COR-L47 (cell line): ENCODE measurements at regions not wholly inside any gene's neighbourhood (a gene's known extent, or its start where the extent isn't known, plus 50 kb on each side); places are given as distances from the start of the nearest gene placed in this dataset.
A peak's percentile ranks its signal among the peaks of the same experiment; 100 is the strongest.

Experiments
- DNase-seq: peaks from one replicate; lab custom pipeline; 2025; lab: John Stamatoyannopoulos, UW

DNA sequence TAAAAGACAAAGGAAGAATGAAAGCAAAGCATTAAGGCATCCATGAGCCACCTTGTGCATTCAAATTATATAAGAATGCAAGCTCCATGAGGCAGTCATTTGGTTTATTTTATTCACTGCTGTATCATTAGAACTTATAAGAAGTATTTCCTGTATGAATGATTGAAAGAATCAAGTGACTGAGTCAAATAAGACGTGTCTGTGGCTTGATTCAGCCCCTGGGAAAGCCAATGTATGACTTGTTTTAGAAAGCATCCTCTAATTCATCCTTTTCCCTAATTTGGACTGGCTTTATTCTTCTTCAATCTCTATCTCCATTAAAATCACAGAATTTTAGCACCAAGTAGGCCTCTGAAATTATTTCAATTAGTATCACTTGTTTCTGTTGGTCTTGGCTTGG is 461.1 kb downstream of the LPIN1 start:
- no peak for DNase-seq

DNA sequence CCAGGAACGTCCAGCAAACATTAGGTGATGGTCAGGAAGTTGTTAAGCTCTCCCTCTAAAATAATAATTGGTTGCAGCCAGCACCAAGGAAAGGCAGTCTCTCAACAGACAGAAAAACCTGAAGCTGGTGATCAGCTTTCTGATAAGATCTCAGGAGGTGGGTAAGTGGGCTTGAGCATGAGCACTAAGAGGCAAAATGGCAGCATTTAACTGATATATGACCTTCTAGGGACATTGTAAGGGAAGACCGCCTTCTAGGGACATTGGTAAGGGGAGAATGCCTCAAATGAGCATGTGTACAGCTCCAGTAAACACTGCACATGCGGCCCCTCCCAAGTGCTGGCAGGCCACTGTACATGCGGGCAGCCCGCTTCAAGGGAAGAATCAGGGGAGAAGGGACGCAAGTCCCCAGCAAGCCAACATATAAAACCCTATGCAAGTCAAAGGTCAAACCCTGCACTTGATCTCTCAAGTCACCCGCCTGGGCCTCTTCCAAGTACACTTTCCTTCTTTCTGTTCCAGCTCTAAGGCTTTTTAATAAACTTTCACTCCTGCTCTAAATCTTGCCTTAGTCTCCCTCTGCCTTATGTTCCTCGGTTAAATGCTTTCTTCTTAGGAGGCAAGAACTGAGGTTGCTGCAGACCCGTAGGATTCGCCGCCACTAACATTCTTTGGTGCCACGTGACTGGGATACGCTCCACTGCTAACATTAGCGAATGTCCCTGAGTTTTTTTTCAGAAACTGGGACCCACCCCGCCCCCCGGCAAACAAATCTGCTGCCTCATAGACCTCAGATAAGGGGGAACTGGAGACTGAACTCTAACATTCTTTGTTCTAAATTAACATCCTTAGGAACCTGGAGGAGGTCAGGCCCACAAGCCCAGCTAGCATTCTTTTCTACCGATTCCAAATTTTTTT is 463.8 kb downstream of the LPIN1 start:
- no peak for DNase-seq

DNA sequence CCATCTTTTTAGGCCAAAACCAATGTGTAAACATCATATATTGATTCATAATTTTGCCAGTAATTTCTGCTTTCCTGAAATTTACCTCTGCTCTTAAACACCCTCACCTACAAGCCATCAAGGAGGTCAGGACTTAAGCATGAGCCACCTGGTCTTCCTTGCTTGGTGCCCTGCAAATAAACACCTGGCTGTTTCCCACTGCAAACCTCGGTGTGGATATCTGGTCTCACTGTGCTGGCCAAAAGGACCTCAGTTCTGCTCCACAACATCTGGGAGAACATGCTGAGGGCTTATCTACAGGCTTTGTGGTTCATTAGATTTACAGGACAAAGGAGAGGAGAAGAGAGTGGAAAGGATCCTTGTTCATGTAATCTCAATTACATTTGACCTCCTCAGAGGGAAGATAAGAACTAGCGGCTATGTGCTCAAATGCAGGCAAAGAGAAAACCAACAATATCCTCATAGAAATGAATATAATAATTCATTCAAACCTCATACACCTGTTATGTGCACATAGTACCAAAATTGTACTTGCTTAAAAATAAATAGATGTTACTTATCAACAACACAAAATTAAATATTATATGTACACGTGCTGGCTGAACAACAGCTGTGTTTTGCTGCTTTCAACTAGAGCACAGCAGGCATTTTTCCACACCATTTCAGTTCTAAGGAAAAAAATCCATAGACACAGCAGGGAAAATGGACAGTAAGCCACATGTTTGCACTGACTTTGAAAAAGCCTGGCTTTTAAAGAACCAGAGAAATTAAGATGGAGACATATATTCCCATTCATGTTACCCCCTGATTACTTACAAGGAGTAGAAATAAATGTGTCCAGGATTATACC is 465.1 kb downstream of the LPIN1 start:
- DNase-seq, result peak; percentile 69

DNA sequence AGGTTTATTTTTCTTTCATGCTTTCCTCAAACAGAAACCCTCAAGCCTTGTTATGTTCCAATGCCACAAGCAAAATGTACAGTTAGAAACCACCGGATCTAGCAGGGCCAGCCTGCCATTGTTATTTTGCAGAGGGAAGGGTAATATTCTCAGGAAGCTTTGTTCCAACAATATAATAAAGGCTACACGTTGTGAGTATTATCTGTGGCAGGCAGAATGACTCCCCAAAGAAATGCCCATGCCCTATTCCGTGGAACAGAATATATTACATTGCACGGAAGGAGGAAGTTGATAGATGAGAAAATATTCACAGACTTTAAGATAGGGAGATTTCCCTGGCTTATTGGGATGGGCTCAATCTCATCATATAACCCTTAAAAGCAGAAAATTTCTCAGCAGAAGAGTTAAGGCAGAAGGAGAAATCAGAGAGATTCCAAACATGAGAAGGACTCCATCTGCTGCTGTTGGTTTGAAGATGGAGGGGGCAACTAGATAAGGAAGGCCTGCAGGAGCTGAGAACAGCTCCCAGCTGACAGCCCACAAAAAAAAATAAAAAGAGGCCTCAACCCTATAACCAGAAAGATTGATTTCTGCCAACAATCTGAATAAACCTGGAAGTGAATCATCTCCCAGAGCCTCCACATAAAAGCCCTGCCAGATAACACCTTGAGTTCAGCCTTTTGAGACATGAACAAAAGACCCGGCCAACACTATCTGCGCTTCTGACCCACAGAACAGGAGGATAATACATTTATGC is 466.6 kb downstream of the LPIN1 start:
- no peak for DNase-seq

DNA sequence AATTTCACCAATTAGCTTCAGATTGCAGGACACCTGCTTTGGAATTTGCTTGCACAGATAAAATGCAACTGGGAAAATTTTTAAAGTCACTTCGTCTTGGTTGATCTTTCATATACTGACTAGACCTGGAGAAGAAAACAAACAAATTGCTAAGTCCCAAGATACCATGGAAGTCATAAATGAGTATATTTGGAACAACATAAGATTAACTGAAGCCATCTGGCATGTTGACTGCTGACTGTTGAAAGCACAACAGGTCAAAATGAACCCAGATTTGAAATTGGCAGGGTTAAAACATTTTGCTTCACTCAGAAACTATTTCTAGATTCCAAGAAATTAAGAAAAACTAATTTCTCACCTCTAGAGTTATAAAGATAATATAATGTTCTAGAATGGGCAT is 470.7 kb downstream of the LPIN1 start:
- no peak for DNase-seq

DNA sequence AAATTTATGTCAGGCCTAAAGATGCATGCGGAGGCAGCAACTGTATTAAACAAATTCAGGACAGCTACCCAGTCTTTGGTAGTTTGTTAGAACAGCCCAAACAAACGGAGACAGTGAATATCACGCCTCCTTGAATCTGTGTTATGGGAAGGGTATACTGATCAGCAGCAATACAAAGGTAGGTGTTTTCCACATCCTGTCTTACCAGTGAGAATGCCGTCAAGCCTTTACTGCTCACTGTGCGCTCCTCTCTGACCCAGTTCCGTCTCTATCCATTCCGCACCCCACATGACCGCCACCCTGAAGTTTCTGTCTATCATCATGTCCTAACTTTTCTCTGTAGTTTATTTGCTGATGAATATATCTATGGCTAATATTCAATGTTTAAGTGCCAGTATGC is 473.3 kb downstream of the LPIN1 start:
- no peak for DNase-seq

DNA sequence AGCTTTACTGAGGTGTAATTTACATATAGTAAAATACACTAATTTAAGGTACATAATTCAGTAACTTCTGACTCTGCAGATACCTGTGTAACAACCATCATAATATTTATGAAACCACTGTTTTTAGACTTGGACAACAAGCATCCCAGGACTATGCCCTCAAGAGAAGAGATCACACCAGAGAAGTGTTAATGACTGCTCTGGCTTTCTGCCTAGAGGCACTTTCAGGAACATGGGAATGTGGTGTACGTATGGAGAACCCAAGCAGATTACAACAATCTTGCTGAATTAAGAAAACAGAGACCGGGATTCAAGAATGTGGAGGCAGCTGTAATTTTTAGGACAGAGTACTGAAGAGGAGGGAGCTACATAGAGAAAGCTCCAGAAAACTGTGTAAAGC is 475.2 kb downstream of the LPIN1 start:
- DNase-seq, result no peak

DNA sequence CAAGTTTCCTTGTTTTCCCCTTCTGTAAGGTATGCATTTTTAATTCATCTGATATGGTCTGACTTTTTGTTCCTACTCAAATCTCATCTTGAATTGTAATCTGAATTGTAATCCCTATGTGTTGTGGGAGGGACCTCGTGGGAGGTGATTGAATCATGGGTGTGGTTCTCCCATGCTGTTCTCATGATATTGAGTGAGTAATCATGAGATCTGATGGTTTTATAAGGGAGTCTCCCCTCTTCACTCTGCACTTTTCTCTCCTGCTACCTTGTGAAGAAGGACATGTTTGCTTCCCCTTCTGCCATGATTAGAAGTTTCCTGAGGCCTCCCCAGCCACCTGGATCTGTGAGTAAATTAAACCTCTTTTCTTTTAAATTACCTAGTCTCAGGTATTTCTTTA is 476.1 kb downstream of the LPIN1 start:
- DNase-seq, result no peak

DNA sequence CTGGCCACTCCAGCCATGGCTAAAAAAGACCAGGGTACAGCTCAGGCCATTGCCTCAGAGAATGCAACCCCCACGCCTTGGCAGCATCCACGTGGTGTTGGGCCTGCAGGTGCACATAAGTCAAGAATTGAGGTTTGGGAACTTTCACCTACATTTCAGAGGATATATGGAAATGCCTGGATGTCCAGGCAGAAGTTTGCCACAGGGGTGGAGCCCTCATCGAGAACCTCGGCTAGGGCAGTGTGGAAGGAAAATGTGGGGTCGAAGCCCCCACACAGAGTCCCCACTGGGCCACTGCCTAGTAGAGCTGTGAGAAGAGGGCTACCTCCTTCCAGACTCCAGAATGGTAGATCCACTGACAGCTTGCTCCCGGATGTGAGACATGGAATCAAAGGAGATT is 477.3 kb downstream of the LPIN1 start:
- no peak for DNase-seq

DNA sequence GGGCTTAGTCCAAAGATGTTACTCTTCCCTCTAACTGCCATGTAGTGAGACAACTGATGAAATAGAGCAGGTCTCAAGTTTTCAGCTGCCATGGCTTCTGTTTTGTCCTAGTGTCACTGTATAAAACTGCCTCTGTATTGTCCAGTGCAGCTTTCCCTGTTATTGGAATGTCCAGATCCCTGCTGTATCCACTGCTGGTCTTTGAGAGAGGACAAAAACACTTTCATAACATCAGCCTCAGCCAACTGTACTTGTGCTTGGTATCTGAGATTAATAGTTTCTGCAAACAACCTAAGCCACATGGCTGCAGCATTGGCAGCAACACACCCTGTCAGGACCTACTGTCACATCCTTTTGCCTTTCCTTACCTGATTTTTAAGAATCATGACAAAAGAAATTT is 480.2 kb downstream of the LPIN1 start:
- no peak for DNase-seq

DNA sequence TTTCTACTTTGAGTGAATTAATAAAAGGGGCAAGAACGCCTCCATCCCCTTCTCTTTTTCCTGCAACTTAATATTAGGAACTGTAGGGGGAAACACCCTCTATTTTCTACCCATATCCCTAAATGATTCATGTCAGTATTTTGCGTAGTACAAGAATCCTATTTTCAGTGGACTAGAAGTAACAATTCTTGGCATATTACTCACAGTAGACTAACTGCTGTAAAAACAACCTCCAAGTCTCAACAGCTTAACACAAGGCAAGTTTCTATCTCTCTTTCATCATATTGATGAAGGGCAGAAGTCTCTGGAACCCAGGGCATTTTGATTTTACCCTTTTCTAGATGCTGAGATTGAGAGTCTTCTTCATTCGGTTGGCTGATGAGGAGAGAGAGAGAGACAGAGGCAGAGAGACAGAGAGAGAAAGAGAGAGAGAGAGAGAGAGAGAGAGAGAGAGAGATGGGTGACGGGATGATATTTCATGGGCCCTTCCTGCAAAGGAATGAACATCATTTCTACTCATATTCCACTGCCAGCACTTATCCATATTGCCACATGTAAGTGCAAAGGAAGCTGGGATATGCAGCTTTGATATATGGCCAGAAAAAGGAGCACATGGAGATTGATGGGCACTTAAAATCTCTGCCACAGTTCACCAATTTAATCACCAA is 481.6 kb downstream of the LPIN1 start:
- DNase-seq, result no peak

DNA sequence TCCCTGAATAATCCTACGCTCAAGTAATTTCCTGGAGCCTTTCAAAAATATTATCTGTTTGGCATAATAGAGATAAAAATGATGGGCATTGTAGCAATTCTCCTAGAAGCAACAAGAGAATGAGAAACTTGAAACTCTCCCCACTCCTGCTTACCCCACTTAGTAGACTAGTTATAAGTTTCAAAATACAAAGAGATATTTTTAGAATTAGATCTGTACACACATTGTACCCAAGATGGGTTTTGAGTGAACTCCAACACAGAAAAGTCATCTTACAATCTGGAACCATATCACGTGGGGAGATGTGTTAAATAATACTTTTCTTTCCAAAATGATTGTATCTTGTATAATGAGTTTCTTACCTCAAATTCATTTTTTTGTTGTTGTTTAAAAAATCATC is 484.9 kb downstream of the LPIN1 start:
- no peak for DNase-seq

DNA sequence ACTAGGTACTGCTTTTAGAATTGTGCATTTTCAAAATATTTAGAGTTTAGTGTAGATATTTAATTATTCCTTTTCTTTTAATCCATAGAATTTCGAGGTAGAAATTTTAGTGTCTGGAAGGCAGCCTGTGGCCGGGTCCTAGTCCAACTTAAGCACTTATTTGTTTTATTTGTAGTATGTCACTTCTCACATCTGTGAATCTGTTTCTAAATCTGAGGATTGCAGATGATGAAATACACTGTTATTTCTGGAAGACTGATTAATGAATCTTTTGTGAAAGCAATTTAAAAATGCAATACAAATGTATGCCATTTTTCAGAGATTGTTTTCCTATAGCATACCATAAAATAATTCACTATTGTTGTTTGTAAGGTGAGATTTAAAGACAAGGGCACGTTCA is 483.9 kb upstream of the TRIB2 start:
- no peak for DNase-seq

DNA sequence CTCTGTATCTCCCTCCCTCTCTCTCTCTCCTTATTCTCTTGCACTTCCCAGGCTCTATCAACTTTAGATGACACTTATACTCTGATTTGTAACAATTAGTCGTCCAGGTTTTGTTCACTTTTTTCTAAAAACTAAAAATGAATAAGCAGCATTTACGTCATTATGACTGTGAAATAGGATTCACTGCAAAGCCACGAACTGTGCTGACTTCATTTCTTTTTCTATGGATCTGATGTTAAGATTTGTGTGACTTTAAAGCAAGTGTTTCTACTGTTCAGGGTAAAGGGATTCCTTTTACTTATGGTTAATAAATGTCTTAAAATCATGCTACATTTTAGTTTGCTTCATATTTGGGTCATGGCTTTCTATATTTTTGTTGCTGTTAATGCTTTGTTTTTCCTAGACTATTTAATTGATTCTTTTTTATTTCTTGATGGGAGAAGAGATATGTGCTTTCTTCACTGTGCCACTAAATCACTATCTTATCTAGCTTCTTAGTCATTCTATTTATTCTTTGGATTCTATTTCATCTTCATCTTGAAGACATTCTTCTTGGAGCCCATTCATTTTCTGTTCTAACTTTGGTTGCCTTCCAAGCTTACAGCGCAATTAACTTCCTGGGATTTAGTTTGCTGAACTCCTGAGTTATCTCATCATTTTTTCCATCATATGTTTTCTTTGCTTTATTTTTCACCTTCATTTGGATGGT is 480.4 kb upstream of the TRIB2 start:
- DNase-seq, result no peak

DNA sequence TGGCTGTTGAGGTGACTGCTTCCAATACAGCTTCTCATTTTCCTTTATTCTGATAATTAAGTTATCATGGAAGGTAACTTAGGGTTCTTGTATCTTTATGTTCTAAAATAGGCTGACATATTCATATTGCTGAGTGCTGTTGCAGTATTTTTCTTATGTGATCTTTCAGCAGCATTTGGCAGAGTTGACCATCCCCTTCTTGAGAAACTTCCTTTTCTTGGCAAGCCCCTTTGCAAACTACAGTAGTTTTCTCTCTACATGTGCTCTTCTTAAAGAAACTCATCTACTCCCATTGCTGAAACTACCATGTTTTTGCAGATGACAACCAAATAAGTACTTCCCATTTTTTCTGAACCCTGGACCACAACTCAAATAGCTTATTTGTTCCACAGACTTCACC is 476.5 kb upstream of the TRIB2 start:
- DNase-seq, result no peak

DNA sequence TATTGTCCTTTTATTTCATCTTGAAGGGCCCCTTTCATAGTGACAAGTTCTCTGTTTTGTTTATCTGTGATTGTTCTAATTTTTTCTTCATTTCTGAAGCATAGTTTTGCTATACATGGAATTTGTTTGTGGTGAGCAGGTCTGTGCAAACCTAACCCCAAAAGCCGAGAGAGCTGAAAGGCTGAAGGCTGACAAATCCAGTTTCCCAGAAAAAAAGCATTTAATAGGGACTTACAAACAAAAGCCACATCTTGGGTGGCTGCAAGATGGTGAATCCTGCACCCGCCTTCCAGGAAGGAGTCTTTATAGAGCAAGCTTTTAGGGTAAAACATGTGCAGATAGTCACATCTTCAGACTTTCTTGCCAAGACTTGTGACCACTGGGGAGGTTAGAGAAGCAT is 473.4 kb upstream of the TRIB2 start:
- DNase-seq, result no peak

DNA sequence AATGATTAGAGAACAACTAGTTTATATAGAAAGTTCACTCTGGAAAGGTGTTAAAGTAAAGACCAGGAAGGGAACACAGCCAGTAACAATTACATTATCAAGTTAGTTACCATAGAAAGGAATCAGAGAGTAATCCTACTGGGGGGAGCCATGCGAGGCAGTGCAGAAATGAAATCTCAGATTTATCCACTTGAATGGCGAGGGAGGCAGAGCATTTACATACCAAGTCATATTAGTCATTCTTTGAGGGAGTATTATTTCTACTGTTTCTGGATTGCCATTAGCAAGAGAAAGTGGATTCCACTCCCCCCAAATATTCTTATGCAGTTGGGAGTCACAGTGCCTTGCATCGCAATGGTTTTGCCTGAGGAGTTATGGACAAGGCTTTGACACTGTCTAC is 472.7 kb upstream of the TRIB2 start:
- no peak for DNase-seq

DNA sequence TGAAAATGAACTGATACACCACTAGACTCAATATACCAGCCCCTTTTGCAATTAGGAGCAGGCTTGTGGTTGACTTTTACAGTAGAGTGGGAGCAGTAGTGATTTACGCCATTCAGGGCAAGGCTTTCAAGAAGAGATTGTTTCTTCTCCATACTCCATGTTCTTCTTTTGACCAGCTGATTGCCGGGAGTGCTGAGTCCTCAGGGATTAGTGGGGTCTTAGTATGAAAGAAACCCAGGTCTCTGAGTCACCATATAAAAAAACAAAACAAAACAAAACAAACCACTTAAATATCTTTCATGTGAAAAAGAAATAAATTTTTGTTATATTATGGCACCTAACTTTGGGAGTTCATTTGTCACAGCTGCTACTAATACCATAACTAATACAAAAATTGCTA is 465.6 kb upstream of the TRIB2 start:
- DNase-seq, result no peak

DNA sequence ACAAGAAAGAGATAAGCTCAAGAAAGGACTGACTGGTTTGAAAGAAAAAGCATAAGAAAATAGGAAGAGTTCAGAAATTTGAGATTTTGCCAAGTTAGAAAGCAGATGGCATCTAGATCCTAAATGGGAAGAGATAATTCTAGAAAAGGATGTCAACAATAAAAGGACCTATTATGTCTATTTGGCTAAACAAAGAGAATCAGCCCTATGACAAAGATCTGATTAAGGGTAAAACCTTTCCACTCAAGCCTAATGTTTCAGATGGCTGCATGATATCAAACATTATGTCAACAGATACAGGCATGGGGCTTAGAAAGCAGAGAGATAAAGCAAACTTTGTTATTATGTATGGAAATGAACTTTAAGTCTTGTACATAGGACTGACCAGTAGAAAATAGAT is 465.0 kb upstream of the TRIB2 start:
- peak; percentile 4 for DNase-seq

DNA sequence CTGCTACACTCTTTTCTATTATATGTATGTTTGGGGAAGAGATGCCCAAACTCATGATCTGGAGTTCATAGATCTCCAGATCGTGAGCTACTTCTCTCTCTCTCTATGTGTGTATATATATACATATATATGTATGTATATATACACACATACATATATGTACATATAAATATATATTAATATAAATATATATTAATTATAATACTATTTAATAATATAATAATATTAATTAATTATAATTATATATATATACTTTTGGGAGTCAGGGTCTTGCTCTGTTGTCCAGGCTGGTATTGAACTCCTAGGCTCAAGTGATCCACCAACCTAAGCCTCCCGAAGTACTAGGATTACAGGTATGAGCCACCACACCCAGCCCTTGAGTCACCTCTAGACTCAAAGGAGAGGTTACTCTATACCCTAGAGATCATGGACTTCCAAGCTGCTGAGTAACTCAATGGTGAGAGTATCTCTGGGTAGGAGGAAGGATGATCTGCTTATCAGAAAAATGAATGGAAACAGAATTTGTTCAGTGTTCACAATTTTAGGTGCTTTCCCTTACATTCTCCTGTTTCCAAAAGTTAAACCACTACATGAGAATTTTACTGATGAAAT is 463.5 kb upstream of the TRIB2 start:
- no peak for DNase-seq
